WTC11 (cell line): ENCODE measurements at regions not wholly inside any gene's neighbourhood (a gene's known extent, or its start where the extent isn't known, plus 50 kb on each side); places are given as distances from the start of the nearest gene placed in this dataset.

Source experiments
- ATF6 ChIP-seq: sonication (generic); formaldehyde crosslinking; IDR thresholded peaks from 2 replicates; pipeline ENCODE4 v1.8.1; 2023; ENCODE audit warnings: mild to moderate bottlenecking, missing genetic modification reagents
- ESRRA ChIP-seq: sonication (generic); formaldehyde crosslinking; IDR thresholded peaks from 2 replicates; pipeline ENCODE4 v1.8.1; 2022; ENCODE audit warnings: mild to moderate bottlenecking, missing genetic modification reagents, borderline replicate concordance
- HMGXB4 ChIP-seq: sonication (generic); formaldehyde crosslinking; IDR thresholded peaks from 2 replicates; pipeline ENCODE4 v1.8.1; 2023; ENCODE audit warnings: mild to moderate bottlenecking, moderate library complexity, missing genetic modification reagents
- KAT7 ChIP-seq: sonication (generic); formaldehyde crosslinking; IDR thresholded peaks from 2 replicates; pipeline ENCODE4 v1.8.1; 2023; ENCODE audit warnings: missing genetic modification reagents, mild to moderate bottlenecking, borderline replicate concordance
- PRRX2 ChIP-seq: fragments of 250-450 bp; sonication (Bioruptor Pico); IDR thresholded peaks from 2 replicates; pipeline ENCODE4 v1.8.0; 2021; ENCODE audit warnings: mild to moderate bottlenecking
- SMAD4 ChIP-seq: sonication (generic); formaldehyde crosslinking; IDR thresholded peaks from 2 replicates; pipeline ENCODE4 v1.8.0; 2022; ENCODE audit warnings: mild to moderate bottlenecking, missing genetic modification reagents
- STAT6 ChIP-seq: sonication (generic); formaldehyde crosslinking; conservative IDR thresholded peaks from 2 replicates; pipeline ENCODE4 v1.8.1; 2023; ENCODE audit warnings: mild to moderate bottlenecking, low read depth, missing genetic modification reagents, moderate library complexity
- TP53 ChIP-seq: sonication (generic); formaldehyde crosslinking; IDR thresholded peaks from 2 replicates; pipeline ENCODE4 v1.8.1; 2023; ENCODE audit warnings: mild to moderate bottlenecking, missing genetic modification reagents
- ZBTB43 ChIP-seq: sonication (generic); formaldehyde crosslinking; IDR thresholded peaks from 2 replicates; pipeline ENCODE4 v1.8.1; 2023; ENCODE audit warnings: mild to moderate bottlenecking, missing genetic modification reagents
- ZMAT4 ChIP-seq: fragments of 250-450 bp; sonication (Bioruptor Pico); IDR thresholded peaks from 2 replicates; pipeline ENCODE4 v1.9.0; 2021; ENCODE audit warnings: mild to moderate bottlenecking
- TF ChIP-seq, protein P1 (sequence below): fragments of 200-600 bp; IDR thresholded peaks from 2 replicates; pipeline ENCODE4 v1.8.0; 2022; ENCODE audit warnings: antibody characterized with exemption
- TF ChIP-seq, protein P2 (sequence below): sonication (generic); formaldehyde crosslinking; conservative IDR thresholded peaks from 2 replicates; pipeline ENCODE4 v1.8.1; 2022; ENCODE audit warnings: mild to moderate bottlenecking, missing genetic modification reagents

DNA sequence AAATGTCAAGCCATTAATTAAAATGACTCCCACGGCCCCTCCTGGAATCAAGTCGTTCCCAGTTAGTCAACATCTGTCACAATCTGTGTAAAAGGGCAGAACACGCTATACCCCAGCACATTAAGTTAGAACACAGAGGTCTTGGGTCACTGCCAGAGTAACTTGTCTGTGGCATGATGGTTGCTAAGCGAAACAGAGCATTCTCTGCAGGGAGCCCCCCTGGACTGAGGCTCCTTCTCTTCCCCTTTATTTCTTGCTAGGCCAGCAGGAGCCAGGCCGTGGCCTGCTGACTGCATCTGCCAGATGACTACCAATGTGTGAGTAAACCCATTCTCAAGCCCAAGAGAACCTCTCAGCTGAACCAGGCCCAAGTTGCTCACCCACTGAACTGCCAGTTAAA, 51.9 kb upstream of the ZBED3 start:
- TF ChIP-seq ESRRA (CRISPR knock-in tag): no peak
- no peak for TF ChIP-seq ZBTB43 (CRISPR knock-in tag)
- no peak for TF ChIP-seq PRRX2 (CRISPR knock-in tag)
- TF ChIP-seq, protein P1, sequence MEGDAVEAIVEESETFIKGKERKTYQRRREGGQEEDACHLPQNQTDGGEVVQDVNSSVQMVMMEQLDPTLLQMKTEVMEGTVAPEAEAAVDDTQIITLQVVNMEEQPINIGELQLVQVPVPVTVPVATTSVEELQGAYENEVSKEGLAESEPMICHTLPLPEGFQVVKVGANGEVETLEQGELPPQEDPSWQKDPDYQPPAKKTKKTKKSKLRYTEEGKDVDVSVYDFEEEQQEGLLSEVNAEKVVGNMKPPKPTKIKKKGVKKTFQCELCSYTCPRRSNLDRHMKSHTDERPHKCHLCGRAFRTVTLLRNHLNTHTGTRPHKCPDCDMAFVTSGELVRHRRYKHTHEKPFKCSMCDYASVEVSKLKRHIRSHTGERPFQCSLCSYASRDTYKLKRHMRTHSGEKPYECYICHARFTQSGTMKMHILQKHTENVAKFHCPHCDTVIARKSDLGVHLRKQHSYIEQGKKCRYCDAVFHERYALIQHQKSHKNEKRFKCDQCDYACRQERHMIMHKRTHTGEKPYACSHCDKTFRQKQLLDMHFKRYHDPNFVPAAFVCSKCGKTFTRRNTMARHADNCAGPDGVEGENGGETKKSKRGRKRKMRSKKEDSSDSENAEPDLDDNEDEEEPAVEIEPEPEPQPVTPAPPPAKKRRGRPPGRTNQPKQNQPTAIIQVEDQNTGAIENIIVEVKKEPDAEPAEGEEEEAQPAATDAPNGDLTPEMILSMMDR: no peak
- TF ChIP-seq, protein P2, sequence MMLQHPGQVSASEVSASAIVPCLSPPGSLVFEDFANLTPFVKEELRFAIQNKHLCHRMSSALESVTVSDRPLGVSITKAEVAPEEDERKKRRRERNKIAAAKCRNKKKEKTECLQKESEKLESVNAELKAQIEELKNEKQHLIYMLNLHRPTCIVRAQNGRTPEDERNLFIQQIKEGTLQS (CRISPR knock-in tag): no peak
- no peak for TF ChIP-seq ATF6 (CRISPR knock-in tag)
- TF ChIP-seq TP53 (CRISPR knock-in tag): no peak
- TF ChIP-seq KAT7 (CRISPR knock-in tag): no peak
- no peak for TF ChIP-seq HMGXB4 (CRISPR knock-in tag)
- no peak for TF ChIP-seq SMAD4
- TF ChIP-seq ZMAT4: no peak
- no peak for TF ChIP-seq STAT6 (CRISPR knock-in tag)
